ENCODE measurements at regions not wholly inside any gene's neighbourhood (a gene's known extent, or its start where the extent isn't known, plus 50 kb on each side); places are given as distances from the start of the nearest gene placed in this dataset.
"Not testable (repeated sequence)": the region's sequence is repeated elsewhere in the genome, so short reads cannot be mapped to it uniquely, and the experiment has no call there.

- not testable (repeated sequence) for TF ChIP-seq CTCF (IDR thresholded peaks at IDR 0.05 in 2 of 3, conservative IDR thresholded peaks at IDR 0.05 in 1 of 3; ENCODE audit: borderline replicate concordance in 1 of 3, insufficient read depth in 1 of 3, low read depth in 2 of 3, low read length in 2 of 3); ZNF274 (IDR thresholded peaks at IDR 0.05; ENCODE audit: low read depth, low read length); JUND (IDR thresholded peaks at IDR 0.05); EZH2 (IDR thresholded peaks at IDR 0.05); POLR2AphosphoS5 (IDR thresholded peaks at IDR 0.05; ENCODE audit: low read depth, low read length)
Measured at GRCh38 chr4:167876091-167876490, 216.2 kb upstream of the ANXA10 start.

Measured in HCT116 (cell line).